ENCODE measurements at regions not wholly inside any gene's neighbourhood (a gene's known extent, or its start where the extent isn't known, plus 50 kb on each side); places are given as distances from the start of the nearest gene placed in this dataset.

DNA sequence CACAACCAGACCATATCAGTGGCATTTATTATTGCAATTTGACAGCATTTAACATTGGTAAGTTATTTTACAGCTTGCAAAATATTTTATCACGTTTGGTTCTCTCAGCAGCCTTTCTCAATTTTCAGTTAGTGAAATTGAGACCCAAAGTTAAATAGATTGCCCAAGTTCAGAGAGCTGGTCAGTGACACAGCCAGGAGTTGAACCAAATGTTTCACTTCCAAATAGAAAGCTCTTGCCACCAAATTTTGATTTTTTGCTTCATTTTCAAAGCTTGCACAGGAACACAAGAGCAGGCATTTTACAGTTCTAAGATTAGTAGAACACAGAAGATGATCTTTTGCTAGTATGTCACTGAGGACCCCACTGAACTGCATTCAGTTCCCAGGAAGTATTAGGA, 271.5 kb upstream of the C9orf72 start:
- 69 to 75% methylated on average over 1 of the region's 1 CpG for WGBS, 2 donors

DNA sequence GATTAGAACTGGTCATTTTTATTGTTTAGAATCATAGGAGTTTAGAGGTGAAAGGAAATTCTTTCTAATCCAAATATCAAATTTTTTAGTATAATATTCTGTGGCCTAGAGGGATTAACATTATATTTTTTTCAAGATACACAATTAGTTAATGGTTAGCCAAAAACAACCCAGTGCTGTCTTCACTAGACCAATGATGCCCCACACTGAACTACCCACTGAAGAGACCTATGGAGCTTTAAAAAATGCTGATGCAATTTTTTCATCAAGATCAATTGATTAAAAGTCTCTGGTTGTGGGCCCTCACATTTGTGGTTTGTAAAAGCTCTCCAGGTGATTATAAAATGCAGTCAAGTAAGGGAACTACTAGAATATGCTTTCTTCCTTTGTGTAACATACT, 274.1 kb upstream of the C9orf72 start:
- DNase-seq: no peak
- Histone ChIP-seq H3K36me3 (no peaks in the 10 kb centered on the region), H3K27ac (no peak overlapping the region), H3K27me3 (no peaks in the 10 kb centered on the region), H3K4me1 (no peaks in the 10 kb centered on the region), H3K9me3 (no peaks in the 10 kb centered on the region), H3K4me3 (replicated peaks in 1 of 3) (no peak overlapping the region)
- TF ChIP-seq POLR2A (IDR thresholded peaks at IDR 0.05): no peak
- TF ChIP-seq, protein P1, sequence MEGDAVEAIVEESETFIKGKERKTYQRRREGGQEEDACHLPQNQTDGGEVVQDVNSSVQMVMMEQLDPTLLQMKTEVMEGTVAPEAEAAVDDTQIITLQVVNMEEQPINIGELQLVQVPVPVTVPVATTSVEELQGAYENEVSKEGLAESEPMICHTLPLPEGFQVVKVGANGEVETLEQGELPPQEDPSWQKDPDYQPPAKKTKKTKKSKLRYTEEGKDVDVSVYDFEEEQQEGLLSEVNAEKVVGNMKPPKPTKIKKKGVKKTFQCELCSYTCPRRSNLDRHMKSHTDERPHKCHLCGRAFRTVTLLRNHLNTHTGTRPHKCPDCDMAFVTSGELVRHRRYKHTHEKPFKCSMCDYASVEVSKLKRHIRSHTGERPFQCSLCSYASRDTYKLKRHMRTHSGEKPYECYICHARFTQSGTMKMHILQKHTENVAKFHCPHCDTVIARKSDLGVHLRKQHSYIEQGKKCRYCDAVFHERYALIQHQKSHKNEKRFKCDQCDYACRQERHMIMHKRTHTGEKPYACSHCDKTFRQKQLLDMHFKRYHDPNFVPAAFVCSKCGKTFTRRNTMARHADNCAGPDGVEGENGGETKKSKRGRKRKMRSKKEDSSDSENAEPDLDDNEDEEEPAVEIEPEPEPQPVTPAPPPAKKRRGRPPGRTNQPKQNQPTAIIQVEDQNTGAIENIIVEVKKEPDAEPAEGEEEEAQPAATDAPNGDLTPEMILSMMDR (IDR thresholded peaks at IDR 0.05): no peak
- intact Hi-C loops (cut with DNase I): no loop called here

More for the DNA sequence above, 271.5 kb upstream of the C9orf72 start:
- no peak overlapping the region for H3K27ac ChIP-seq
- TF ChIP-seq, protein P1 (IDR thresholded peaks at IDR 0.05): no peak
- TF ChIP-seq POLR2A (IDR thresholded peaks at IDR 0.05): no peak
- no peaks in the 10 kb centered on the region for H3K36me3 ChIP-seq
- H3K9me3 ChIP-seq: no peaks in the 10 kb centered on the region
- DNase-seq: no peak
- intact Hi-C loops (cut with DNase I): no loop called here
- no peaks in the 10 kb centered on the region for H3K4me1 ChIP-seq
- H3K4me3 ChIP-seq (replicated peaks in 1 of 3): no peak overlapping the region
- H3K27me3 ChIP-seq: no peaks in the 10 kb centered on the region

DNA sequence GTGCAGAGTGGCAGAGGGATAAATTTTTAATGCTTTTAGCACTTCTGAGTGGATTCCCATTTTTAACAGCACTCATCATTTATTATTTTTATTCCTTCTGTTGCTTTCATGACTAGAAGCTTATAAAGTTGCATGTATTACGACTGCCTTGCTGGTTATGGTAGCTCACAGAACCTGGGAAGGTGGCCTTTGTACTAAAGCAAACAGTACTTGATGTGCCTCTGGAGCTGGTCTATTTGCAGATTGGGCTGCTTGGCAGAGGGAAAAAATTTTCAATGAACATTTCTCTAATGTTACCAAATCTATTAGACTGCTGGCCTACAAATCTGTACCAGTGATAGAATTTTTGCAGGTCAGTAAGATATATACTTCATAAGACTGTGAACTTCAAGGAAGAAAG, 274.5 kb upstream of the C9orf72 start:
- no peak for TF ChIP-seq POLR2A (IDR thresholded peaks at IDR 0.05)
- TF ChIP-seq, protein P1 (IDR thresholded peaks at IDR 0.05): no peak
- Histone ChIP-seq H3K4me1 (no peaks in the 10 kb centered on the region), H3K4me3 (replicated peaks in 1 of 3) (no peak overlapping the region), H3K27ac (no peak overlapping the region), H3K36me3 (no peaks in the 10 kb centered on the region), H3K27me3 (no peaks in the 10 kb centered on the region), H3K9me3 (no peaks in the 10 kb centered on the region)
- no peak for DNase-seq
- WGBS, 2 donors: 85 to 92% methylated on average over 1 of the region's 1 CpG
- intact Hi-C loops (cut with DNase I): no loop called here

DNA sequence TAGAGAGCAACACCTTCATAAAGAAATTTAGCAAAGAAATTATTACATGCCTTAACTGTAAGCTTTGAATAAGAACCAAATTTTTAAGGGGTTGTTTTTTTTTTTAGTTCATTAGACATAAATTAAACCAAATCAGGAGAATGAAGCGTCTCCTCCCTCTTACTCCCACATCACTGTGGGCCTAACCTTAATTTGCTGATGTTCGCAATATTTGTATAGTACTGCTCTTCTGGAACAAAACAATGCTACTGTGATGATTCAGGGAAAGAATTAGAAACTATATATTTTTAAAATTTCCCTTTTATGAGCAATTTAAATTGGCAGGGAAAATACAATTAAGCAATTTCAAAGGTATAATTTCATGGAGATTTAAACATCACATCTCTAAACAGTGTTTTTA, 275.0 kb upstream of the C9orf72 start:
- intact Hi-C loops (cut with DNase I): no loop called here
- Histone ChIP-seq H3K4me3 (replicated peaks in 1 of 3) (no peak overlapping the region), H3K27me3 (no peaks in the 10 kb centered on the region), H3K27ac (no peak overlapping the region), H3K4me1 (no peaks in the 10 kb centered on the region), H3K36me3 (no peaks in the 10 kb centered on the region), H3K9me3 (no peaks in the 10 kb centered on the region)
- DNase-seq: no peak
- TF ChIP-seq POLR2A (IDR thresholded peaks at IDR 0.05): no peak
- TF ChIP-seq, protein P1 (IDR thresholded peaks at IDR 0.05): no peak
- 94 to 95% methylated on average over 2 of the region's 2 CpGs for WGBS, 2 donors

DNA sequence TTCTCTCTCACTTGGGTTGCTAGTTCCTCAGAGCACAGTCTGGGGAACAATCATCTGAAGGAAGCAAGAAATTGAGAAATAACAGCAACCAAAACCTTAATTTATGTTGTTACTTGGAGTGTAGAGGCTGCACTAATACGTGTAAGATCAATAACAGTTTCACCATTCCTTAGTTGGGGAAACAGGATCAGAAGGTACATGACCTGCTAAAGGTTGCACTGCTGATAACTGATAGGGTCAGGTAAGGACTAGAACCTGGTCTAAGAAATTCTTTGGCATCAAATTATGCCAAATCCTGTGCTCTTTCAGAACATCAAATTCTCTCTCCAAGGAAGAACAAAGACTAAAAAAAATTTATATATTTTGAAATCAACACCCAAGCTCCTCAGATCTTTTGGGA, 278.6 kb upstream of the C9orf72 start:
- no peak for DNase-seq
- TF ChIP-seq, protein P1 (IDR thresholded peaks at IDR 0.05): no peak
- no peak for TF ChIP-seq POLR2A (IDR thresholded peaks at IDR 0.05)

More for the DNA sequence above, 278.6 kb upstream of the C9orf72 start:
- Histone ChIP-seq H3K9me3 (no peaks in the 10 kb centered on the region), H3K27ac (no peak overlapping the region), H3K4me3 (replicated peaks in 1 of 3) (no peak overlapping the region), H3K36me3 (no peaks in the 10 kb centered on the region), H3K4me1 (no peaks in the 10 kb centered on the region), H3K27me3 (no peaks in the 10 kb centered on the region)
- intact Hi-C loops (cut with DNase I): no loop called here
- WGBS, 2 donors: 85 to 89% methylated on average over 1 of the region's 1 CpG

Measured in thyroid gland (tissue), 4 donors.